WTC11 (cell line): ENCODE measurements at regions not wholly inside any gene's neighbourhood (a gene's known extent, or its start where the extent isn't known, plus 50 kb on each side); places are given as distances from the start of the nearest gene placed in this dataset.

Source experiments
- ATF1 ChIP-seq: sonication (generic); formaldehyde crosslinking; IDR thresholded peaks from 2 replicates; pipeline ENCODE4 v1.8.1; 2023; ENCODE audit warnings: mild to moderate bottlenecking, moderate library complexity, missing genetic modification reagents
- ATF2 ChIP-seq: sonication (generic); formaldehyde crosslinking; IDR thresholded peaks from 2 replicates; pipeline ENCODE4 v1.8.1; 2022; ENCODE audit warnings: low read depth, missing genetic modification reagents, borderline replicate concordance
- CTCF ChIP-seq: fragments of 200-600 bp; IDR thresholded peaks from 2 replicates; pipeline ENCODE4 v1.8.0; 2022; ENCODE audit warnings: antibody characterized with exemption
- JAZF1 ChIP-seq: fragments of 250-450 bp; sonication (Bioruptor Pico); IDR thresholded peaks from 2 replicates; pipeline ENCODE4 v1.9.0; 2021; ENCODE audit warnings: moderate library complexity, mild to moderate bottlenecking, inconsistent platforms
- JUN ChIP-seq: sonication (generic); formaldehyde crosslinking; IDR thresholded peaks from 2 replicates; pipeline ENCODE4 v1.8.0; 2023; ENCODE audit warnings: mild to moderate bottlenecking, missing genetic modification reagents
- SP1 ChIP-seq: sonication (generic); formaldehyde crosslinking; conservative IDR thresholded peaks from 2 replicates; pipeline ENCODE4 v1.8.1; 2022; ENCODE audit warnings: missing genetic modification reagents
- ZBTB43 ChIP-seq: sonication (generic); formaldehyde crosslinking; IDR thresholded peaks from 2 replicates; pipeline ENCODE4 v1.8.1; 2023; ENCODE audit warnings: mild to moderate bottlenecking, missing genetic modification reagents
- ZNF121 ChIP-seq: sonication (generic); formaldehyde crosslinking; IDR thresholded peaks from 2 replicates; pipeline ENCODE4 v1.8.0; 2023; ENCODE audit warnings: missing genetic modification reagents
- ZNF396 ChIP-seq: fragments of 250-450 bp; sonication (Bioruptor Pico); IDR thresholded peaks from 2 replicates; pipeline ENCODE4 v1.8.0; 2021; ENCODE audit warnings: mild to moderate bottlenecking, moderate library complexity, borderline replicate concordance
- TF ChIP-seq, protein P1 (sequence below): sonication (generic); formaldehyde crosslinking; IDR thresholded peaks from 2 replicates; pipeline ENCODE4 v1.8.0; 2022; ENCODE audit warnings: mild to moderate bottlenecking, missing genetic modification reagents

GRCh38 chr3:68162644-68163043 is 508.2 kb upstream of the SUCLG2 start:
- no peak for TF ChIP-seq CTCF
- TF ChIP-seq JAZF1 (CRISPR knock-in tag) = no peak
- no peak for TF ChIP-seq ATF1 (CRISPR knock-in tag)
- TF ChIP-seq ATF2 (CRISPR knock-in tag) = no peak
- TF ChIP-seq ZNF396 (CRISPR knock-in tag) = no peak
- TF ChIP-seq JUN (CRISPR knock-in tag) = no peak
- TF ChIP-seq ZBTB43 = no peak
- TF ChIP-seq, protein P1, sequence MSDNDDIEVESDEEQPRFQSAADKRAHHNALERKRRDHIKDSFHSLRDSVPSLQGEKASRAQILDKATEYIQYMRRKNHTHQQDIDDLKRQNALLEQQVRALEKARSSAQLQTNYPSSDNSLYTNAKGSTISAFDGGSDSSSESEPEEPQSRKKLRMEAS (CRISPR knock-in tag) = no peak
- no peak for TF ChIP-seq ZNF121
- TF ChIP-seq SP1 = no peak
